ENCODE measurements at regions not wholly inside any gene's neighbourhood (a gene's known extent, or its start where the extent isn't known, plus 50 kb on each side); places are given as distances from the start of the nearest gene placed in this dataset.
"Not testable (repeated sequence)": the region's sequence is repeated elsewhere in the genome, so short reads cannot be mapped to it uniquely, and the experiment has no call there.

DNA sequence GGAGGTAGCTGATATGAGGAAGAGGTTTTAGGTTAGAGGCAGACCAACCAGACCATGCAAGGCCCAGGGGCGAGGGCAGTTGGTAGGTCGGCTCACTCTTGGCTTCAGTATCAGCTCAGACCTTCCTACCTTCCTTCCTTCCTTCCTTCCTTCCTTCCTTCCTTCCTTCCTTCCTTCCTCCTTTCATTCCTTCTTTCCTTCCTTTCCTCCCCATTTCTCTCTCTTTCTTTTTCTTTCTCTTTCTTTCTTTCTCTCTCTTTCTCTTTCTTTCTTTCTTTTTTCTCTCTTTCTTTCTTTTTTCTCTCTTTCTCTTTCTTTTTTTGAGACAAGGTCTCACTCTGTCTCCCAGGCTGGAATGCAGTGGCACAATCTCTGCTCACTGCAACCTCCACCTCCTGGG lies 89.1 kb downstream of the MAB21L3 start:
- TF ChIP-seq CTCF (IDR thresholded peaks at IDR 0.05); POLR2A (IDR thresholded peaks at IDR 0.05; ENCODE audit: low read depth): not testable (repeated sequence)
